ENCODE measurements at regions not wholly inside any gene's neighbourhood (a gene's known extent, or its start where the extent isn't known, plus 50 kb on each side); places are given as distances from the start of the nearest gene placed in this dataset.

- TF ChIP-seq POLR2A (IDR thresholded peaks at IDR 0.05; ENCODE audit: low read length) (no peak), GATA1 (IDR thresholded peaks at IDR 0.05; ENCODE audit: low read depth, low read length) (no peak)
Observed at GRCh38 chr4:132169660-132170059, 979.4 kb upstream of the PCDH10 start.
